Inflammatory macrophage treated with lipopolysaccharide for 4 hours (primary cell): ENCODE measurements at regions not wholly inside any gene's neighbourhood (a gene's known extent, or its start where the extent isn't known, plus 50 kb on each side); places are given as distances from the start of the nearest gene placed in this dataset.
"Not testable (repeated sequence)": the region's sequence is repeated elsewhere in the genome, so short reads cannot be mapped to it uniquely, and the experiment has no call there.

ENCODE experiments used
- DNase-seq: peaks from one replicate; pipeline ENCODE4 v3.0.0-alpha.2; 2020

DNA sequence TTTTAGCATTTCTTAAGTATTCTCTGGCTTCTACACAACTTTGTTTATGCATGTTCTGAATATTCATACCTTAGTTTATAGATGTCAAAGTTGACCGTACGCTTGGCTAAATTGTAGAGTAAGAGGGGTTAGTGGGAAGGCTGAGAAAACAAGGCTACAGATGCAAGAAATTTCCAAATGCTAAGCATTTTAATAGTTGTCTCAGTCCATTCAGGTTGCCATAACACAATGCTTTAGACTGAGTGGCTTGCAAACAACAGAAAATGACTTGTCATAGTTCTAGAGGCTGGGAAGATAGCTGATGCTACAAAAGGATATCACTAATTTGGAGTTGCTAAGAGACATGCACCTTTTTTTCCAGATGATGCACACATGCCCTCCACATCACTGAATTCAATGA lies 53.0 kb upstream of the C1QTNF3 start:
- DNase-seq, result not testable (repeated sequence)

- DNase-seq, result not testable (repeated sequence)
These were observed 56.9 kb upstream of the C1QTNF3 start for GRCh38 chr5:34099891-34100290.

DNA sequence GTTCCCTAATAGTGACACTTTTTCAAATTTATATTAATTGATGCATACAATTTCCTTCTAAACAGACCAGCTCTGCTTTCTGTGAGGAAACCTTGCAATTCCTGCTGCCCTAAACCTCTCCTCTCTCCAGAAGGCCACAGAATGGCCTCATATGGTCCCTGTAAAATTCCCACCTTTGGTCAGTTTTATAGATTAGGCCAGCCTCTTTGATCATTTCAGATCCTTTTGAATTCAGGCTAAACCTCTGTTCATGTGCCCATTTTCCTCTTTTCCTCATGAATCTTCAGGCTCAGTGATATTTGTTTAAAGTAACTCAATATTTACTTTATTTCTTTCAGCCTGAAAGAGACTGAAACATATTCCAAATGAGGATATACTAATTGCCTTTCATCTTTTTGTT lies 58.6 kb upstream of the C1QTNF3 start:
- DNase-seq, result not testable (repeated sequence)

DNA sequence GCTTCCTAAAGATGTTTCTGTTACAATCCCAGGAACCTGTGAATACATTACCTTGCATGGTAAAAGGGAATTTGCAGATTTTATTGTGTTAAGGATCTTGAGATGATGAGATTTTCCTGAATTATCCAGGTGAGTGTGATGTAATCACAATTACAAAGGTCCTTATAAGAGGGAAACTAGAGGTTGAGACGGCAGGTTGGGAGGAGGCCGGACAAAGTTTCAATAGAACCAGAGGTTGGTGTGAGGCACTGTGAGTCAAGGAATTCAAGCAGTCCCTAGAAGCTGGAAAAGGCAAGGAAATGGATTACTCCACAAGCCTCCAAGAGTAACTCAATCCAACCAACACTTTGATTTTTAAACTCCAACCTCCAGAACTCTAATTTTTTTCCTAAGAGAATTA lies 65.9 kb upstream of the C1QTNF3 start:
- not testable (repeated sequence) for DNase-seq

DNA sequence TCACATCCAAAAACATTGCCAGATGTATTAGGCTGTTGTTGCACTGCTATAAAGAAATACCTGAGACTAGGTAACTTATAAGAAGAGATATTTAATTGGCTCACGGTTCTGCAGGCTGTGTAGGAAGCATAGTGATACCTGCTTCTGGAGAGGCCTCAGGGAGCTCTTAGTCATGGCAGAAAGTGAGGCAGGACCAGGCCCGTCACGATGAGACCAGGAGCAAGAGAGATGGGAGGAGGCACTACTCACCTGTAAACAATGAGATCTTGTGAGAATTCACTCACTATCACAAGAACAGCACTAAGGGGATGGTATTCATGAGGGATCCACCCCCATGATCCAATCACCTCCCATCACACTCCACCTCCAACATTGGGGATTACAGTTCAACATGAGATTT lies 81.3 kb upstream of the C1QTNF3 start:
- DNase-seq, result not testable (repeated sequence)

GRCh38 chr5:34125354-34125753 lies 82.3 kb upstream of the C1QTNF3 start:
- not testable (repeated sequence) for DNase-seq

DNA sequence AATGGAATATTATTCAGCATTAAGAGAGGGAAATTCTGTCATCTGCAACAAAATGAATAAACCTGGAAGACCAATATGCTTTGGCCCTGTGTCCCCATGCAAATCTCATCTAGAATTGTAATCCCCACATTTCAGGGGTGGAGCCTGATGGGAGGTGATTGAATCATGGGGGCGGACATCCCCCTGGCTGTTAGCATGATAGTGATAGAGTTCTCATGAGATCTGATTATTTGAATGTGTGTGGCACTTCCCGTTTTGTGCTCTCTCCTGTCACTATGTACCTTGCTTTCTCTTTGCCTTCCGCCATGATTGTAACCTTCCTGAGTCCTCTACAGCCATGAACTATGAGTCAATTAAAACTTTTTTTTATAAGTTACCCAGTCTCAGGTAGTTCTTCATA lies 83.7 kb upstream of the C1QTNF3 start:
- not testable (repeated sequence) for DNase-seq

DNA sequence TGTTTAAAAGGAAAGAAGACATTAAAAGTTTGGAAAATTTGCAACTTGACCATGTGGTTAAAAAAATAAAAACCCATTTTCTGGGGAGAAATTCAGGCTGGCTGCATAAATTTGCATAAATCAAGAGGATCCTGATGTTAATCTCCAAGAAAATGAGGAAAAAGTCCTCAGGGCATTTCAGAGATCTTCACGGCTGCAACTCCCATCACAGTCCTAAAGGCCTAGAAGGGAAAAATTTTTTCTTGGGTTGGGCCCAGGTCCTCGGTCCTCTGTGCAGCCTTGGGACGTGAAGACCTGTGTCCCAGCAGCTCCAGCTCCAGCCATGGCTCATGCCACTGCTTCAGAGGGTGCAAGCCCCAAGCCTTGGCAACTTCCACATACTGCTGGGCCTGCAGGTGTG lies 84.8 kb upstream of the C1QTNF3 start:
- not testable (repeated sequence) for DNase-seq

DNA sequence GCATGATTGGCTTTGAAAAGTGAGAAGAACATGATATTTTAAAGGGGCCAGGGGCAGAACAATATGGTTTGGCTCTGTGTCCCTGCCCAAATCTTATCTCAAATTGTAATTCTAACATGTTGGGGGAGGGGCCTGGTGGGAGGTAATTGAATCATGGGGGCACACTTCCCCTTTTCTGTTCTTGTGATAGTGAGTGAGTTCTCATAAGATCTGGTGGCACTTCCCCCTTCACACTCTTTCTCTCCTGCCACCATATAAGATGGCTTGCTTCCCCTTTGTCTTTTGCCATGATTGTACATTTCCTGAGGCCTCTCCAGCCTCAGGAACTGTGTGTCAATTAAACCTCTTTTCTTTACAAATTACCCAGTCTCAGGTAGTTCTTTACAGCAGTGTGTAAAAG lies 85.9 kb upstream of the C1QTNF3 start:
- DNase-seq, result not testable (repeated sequence)

DNA sequence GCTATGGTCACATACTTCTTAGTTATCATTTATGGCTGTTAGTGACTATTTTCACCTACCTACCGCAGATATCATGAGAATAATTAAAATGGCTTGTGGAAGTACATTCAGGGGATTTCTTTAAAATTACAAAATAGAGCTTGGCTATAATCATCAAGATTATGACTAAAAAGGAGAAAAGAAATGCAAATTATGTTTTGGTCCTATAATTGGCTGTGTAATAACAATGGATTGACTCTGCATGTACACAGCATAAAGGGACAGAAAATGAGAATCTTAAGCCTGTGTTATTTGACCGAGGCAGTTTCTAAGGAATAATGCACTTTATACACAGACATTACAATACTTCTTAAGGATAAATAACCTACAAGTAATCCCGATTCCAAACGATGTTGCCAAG lies 112.0 kb upstream of the C1QTNF3 start:
- DNase-seq, result not testable (repeated sequence)

DNA sequence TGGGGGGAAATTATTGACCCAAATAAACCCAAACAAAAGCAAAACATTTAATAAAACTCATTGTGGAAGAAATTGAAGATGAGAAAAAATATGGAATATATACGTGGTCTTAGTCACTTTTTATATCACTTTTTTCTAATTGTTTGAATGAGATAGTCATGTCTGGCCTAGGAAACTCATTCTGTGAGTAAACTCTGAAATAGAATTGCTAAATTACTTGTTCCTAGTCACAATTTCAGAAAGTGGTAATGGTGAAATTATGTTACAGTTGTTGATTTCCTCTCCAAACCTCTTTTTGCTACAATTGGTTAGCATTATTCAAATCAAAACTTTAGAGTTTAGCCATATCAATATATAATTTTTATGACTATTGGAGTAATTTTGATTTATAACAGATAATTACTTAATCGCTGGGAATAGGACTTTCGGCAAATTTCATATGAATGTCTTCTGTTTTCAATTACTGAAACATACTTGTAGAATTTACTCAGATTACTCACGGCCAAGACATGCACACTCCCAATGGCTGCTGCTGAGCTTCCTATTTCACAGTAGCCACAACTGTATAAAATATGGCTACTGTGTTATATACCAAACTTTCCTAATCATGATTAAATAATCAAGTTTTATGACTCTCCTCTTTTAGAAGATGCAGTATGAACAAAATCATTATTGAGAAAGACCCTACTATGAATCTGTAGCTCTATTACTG lies 113.8 kb upstream of the C1QTNF3 start:
- DNase-seq, result not testable (repeated sequence)

DNA sequence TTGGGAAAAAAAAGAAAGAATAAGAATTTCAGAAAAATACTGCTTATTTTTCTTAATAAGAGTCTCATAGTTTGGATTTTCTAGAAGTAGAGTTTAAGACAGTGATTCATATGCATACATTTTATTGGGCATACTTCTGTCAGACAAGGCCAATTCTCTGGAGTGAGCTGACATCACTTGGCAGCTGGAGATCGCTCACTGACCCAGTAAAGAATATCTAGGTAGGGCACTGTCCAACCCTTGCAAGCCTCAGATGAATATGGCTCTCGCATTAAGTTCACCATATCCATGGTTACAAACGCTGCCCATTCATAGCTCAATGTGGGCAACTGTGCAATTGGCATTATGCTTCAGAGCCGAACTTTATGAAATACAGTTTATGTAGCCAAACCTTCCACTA lies 117.9 kb upstream of the C1QTNF3 start:
- not testable (repeated sequence) for DNase-seq

GRCh38 chr5:34171398-34171797 lies 128.4 kb upstream of the C1QTNF3 start:
- DNase-seq, result not testable (repeated sequence)

DNA sequence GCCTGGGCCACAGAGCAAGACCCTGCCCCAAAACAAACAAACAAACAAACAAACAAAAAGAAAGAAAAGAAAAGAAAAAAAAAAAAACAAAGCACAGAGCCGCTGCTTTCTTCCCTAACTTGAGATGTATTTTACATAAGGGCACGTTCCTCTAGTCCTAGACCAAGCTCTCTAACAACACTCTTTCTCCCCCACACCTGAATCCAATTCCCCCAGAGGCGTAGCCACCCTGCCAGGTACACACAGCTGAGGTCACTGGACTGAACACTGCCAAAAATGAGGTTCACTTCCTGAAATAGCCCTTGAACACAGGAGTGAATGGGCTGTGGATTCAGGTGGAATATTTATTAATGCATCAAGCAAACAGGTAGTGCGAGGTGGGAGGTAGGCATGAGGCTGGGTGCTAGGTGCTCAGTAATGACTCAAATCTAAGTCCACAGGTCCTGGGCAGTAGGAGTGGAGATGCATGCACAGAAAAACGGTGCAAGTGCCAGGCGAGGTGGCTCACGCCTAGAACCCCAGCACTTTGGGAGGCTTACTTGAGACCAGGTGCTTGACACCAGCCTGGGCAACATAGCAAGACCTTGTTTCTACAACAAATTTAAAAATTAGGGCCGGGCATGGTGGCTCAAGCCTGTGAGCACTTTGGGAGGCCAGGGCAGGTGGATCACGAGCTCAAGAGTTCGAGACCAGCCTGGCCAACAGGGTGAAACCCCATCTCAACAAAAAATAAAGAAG lies 136.6 kb upstream of the C1QTNF3 start:
- not testable (repeated sequence) for DNase-seq

GRCh38 chr5:34180225-34180624 lies 137.2 kb upstream of the C1QTNF3 start:
- not testable (repeated sequence) for DNase-seq

- DNase-seq, result not testable (repeated sequence)
These were observed 138.1 kb upstream of the C1QTNF3 start for GRCh38 chr5:34180940-34181614.

- not testable (repeated sequence) for DNase-seq
These were observed 142.0 kb upstream of the C1QTNF3 start for GRCh38 chr5:34185005-34185404.

DNA sequence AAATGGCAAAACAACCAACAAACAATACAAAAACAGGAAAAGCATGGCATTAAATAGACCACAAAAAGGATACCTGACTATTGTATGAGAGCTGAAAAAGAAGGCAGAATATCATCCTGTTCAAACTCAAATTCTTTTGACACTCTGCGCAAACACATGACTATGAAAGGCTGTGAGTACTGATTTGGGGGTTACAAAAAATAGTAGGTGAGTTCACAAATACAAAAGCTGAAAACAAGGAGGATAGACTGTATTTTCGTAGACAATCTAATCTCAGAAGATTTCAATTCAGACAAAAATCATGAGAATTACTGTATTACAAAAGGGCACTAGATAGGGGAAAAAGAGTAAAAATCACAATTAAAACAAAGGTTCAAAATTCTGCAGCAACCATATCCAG lies 142.6 kb upstream of the C1QTNF3 start:
- not testable (repeated sequence) for DNase-seq

- DNase-seq, result not testable (repeated sequence)
These were observed 143.1 kb upstream of the C1QTNF3 start for GRCh38 chr5:34186108-34186507.

- DNase-seq, result not testable (repeated sequence)
These were observed 143.9 kb upstream of the C1QTNF3 start for GRCh38 chr5:34186865-34187264.

DNA sequence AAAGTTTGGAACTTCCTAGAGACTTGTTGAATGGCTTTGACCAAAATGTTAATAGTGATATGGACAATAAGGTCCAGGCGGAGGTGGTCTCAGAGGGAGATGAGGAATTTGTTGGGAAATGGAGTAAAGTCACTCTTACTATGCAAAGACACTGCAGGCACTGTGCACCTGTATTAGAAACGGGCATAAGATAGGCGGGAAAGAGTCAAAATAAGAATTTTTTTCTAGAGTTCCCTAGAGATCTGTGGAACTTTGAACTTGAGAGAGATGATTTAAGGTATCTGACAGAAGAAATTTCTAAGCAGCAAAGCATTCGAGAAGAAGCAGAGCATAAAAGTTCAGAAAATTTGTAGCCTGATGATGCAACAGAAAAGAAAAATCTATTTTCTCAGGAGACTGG lies 144.4 kb upstream of the C1QTNF3 start:
- not testable (repeated sequence) for DNase-seq

GRCh38 chr5:34188001-34188822 lies 145.2 kb upstream of the C1QTNF3 start:
- peak; percentile 28 for DNase-seq

DNA sequence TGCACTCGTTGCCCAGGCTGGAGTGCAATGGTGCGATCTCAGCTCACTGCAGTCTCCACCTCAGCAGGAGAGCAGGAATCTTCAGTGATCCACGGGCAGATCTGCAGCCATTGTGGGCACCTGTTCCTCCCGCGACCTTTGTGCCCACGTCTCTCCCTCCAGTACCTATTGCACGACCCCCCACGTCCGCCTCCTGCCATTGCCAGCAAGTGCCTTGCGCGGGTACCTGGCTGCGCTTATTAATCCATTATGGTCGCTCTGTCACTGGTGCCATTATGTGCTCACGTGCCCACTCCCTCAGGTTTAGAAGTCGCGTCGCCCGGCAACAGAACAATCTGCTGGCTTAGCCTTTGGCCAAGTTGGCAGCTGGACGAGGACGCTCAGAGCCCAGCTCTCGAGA lies 146.2 kb upstream of the C1QTNF3 start:
- not testable (repeated sequence) for DNase-seq
